GM23248 (cell line): ENCODE measurements at regions not wholly inside any gene's neighbourhood (a gene's known extent, or its start where the extent isn't known, plus 50 kb on each side); places are given as distances from the start of the nearest gene placed in this dataset.

Experiments used
- EZH2 ChIP-seq: fragments of 200-600 bp; sonication (generic); IDR thresholded peaks from 2 replicates; pipeline ENCODE4 v1.6.1; 2018; ENCODE audit warnings: antibody characterized with exemption, mild to moderate bottlenecking; ENCODE audit not compliant: insufficient read depth, poor library complexity, severe bottlenecking
- EZH2phosphoT487 ChIP-seq: fragments of 200-600 bp; sonication (generic); IDR thresholded peaks from 2 replicates; pipeline ENCODE4 v1.6.1; 2018; ENCODE audit warnings: antibody characterized with exemption, moderate library complexity, mild to moderate bottlenecking, low read depth; ENCODE audit not compliant: insufficient read depth

DNA sequence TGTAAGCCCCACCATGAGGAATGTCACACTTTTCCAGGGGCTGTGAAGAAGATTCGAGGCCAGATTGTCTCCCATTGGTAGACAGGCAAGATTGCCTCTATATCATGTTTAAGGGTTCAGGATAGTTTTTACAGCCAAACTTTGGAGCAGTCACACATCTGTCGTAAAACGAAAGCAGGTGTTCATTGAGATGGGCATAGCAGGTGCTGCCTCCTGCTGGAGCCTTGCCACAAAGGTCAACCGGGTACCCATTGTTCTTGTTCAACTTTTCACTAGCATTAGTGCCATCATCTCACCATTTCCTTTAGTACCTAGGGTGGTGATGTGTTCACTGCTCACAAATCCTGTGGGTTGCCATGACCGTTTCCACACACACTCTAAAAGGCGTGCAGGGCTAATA, 198.3 kb downstream of the HTR1B start:
- TF ChIP-seq EZH2phosphoT487 (no peak), EZH2 (no peak)
